Endothelial cell of umbilical vein (primary cell): ENCODE measurements at regions not wholly inside any gene's neighbourhood (a gene's known extent, or its start where the extent isn't known, plus 50 kb on each side); places are given as distances from the start of the nearest gene placed in this dataset.

Experiments used
- FOS ChIP-seq: IDR thresholded peaks from 2 replicates; pipeline ENCODE4 v1.6.1; 2011; ENCODE audit warnings: mild to moderate bottlenecking, low read length, moderate library complexity, borderline replicate concordance; ENCODE audit not compliant: insufficient read depth
- POLR2AphosphoS5 ChIP-seq: IDR thresholded peaks from 2 replicates; pipeline ENCODE4 v1.6.1; 2012; ENCODE audit warnings: low read depth, mild to moderate bottlenecking, control low read depth, low read length, moderate library complexity; ENCODE audit not compliant: insufficient read depth

- TF ChIP-seq FOS (no peak), POLR2AphosphoS5 (no peak)
These were observed 241.4 kb downstream of the DRD1 start for GRCh38 chr5:175202463-175203068.
